DMS114 treated with DMSO at 0.1 percent for 48 hours (cell line): ENCODE measurements at regions not wholly inside any gene's neighbourhood (a gene's known extent, or its start where the extent isn't known, plus 50 kb on each side); places are given as distances from the start of the nearest gene placed in this dataset.

Source experiments
- DNase-seq: peaks from one replicate; lab custom pipeline; 2025; ENCODE audit not compliant: unreplicated experiment; lab: John Stamatoyannopoulos, UW

- no peak for DNase-seq
These were observed 142.2 kb downstream of the ABCA8 start for GRCh38 chr17:68812876-68813584.

GRCh38 chr17:68809148-68809547, 146.0 kb downstream of the ABCA8 start:
- no peak for DNase-seq

GRCh38 chr17:68807998-68808772, 147.0 kb downstream of the ABCA8 start:
- DNase-seq, result no peak

GRCh38 chr17:68805609-68806008, 149.6 kb downstream of the ABCA8 start:
- DNase-seq, result no peak

GRCh38 chr17:68804777-68805520, 150.2 kb downstream of the ABCA8 start:
- DNase-seq, result no peak

GRCh38 chr17:68803164-68803929, 151.8 kb downstream of the ABCA8 start:
- no peak for DNase-seq

- no peak for DNase-seq
These were observed 153.6 kb downstream of the ABCA8 start for GRCh38 chr17:68801335-68802247.

- DNase-seq, result no peak
These were observed 154.4 kb downstream of the ABCA8 start for GRCh38 chr17:68800751-68801150.

- DNase-seq, result no peak
These were observed 160.4 kb downstream of the ABCA8 start for GRCh38 chr17:68794636-68795434.

GRCh38 chr17:68792873-68793272, 162.3 kb downstream of the ABCA8 start:
- DNase-seq, result no peak

- no peak for DNase-seq
These were observed 163.0 kb downstream of the ABCA8 start for GRCh38 chr17:68792042-68792685.

GRCh38 chr17:68790931-68791330, 164.3 kb downstream of the ABCA8 start:
- no peak for DNase-seq

GRCh38 chr17:68790492-68790891, 164.7 kb downstream of the ABCA8 start:
- no peak for DNase-seq

- DNase-seq, result no peak
These were observed 165.8 kb downstream of the ABCA8 start for GRCh38 chr17:68789203-68789962.

- DNase-seq, result no peak
These were observed 169.4 kb downstream of the ABCA8 start for GRCh38 chr17:68785565-68786486.

GRCh38 chr17:68784431-68784830, 170.8 kb downstream of the ABCA8 start:
- DNase-seq, result no peak

GRCh38 chr17:68783861-68784260, 171.3 kb downstream of the ABCA8 start:
- DNase-seq, result no peak
